Germinal center (tissue), 1 donor: ENCODE measurements at regions not wholly inside any gene's neighbourhood (a gene's known extent, or its start where the extent isn't known, plus 50 kb on each side); places are given as distances from the start of the nearest gene placed in this dataset.

Source experiments
- DNase-seq: peaks from one replicate; pipeline ENCODE4 v3.0.0; 2012; ENCODE audit warnings: mixed read lengths, low spot score

- no peak for DNase-seq
Observed at GRCh38 chr4:13933191-13933590, 305.7 kb upstream of the BOD1L1 start.

DNA sequence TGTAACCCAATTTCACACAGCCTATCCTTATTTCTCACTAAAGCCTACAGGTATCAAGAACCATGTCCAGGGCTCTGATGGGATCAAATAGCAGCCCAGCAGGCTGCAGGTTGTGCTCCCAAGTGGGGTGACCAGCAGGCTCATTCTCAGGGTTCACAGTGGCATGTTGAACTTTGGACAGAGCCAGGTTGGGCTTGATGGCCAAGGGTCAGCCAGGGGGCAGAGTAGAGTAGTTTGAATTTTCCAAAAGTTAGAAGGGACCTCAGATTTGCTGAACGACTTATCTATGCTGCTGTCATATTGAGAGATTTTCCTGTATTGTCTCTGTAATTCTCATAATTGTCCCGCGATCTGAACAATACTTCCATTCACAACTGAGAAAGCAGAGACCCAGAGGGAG lies 310.8 kb upstream of the BOD1L1 start:
- DNase-seq = no peak

GRCh38 chr4:13940921-13941320 lies 313.4 kb upstream of the BOD1L1 start:
- no peak for DNase-seq

GRCh38 chr4:13942977-13943376 lies 315.5 kb upstream of the BOD1L1 start:
- no peak for DNase-seq

DNA sequence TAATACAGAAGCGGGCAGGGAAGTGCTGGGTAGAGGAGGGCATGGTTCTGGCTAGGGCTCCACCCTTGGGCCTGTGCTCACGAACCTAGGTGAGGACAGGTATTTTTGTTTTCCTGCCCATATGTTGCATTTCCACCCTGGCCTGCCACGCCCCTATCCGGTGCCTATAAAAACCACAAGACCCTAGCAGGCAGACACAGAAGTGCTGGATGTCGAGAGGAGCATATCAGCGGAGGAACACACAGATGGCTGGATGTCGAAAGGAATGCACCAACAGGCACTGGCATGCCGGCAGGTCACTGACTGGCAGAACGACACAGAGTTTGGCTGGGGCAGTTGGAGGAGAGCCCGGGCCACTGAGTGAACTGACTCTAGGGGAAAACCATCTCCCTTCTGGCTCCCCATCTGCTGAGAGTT lies 316.6 kb upstream of the BOD1L1 start:
- no peak for DNase-seq

DNA sequence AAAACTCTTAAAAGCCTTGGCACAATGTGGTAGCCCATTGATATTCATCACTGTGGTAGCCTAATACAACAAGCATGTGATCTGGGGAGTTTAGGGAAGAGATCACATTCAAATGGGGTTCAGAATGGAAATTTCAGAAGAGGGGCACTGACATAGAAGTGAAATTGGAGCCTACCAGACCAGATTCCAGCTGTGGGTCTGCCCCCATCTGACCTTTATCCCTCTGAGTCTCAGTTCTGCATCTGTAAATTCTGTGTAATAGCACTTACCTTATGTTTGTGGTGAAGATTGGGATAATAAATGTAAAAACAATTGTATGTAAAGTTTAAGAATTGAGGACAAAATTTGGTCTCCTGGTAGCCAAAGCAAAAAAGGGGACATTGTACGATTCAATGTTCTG lies 320.4 kb upstream of the BOD1L1 start:
- no peak for DNase-seq

DNA sequence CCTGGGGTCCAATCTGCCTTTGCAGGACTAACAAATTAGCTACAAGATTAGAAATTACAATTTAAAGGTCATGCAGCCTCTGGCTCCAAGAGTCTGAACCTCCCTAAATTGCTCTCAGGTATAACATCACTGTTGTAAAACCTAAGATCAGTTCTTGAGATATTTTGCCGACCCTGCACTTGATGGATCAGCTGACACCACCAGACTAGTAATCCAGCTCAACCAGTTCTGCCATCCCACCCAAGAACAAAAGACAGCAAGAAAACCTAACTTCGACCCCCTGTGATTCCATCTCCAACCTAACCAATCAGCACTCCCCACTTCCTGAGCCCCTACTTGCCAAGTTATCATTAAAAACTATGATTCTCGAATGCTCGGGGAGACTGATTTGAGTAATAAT lies 323.0 kb upstream of the BOD1L1 start:
- DNase-seq = no peak

DNA sequence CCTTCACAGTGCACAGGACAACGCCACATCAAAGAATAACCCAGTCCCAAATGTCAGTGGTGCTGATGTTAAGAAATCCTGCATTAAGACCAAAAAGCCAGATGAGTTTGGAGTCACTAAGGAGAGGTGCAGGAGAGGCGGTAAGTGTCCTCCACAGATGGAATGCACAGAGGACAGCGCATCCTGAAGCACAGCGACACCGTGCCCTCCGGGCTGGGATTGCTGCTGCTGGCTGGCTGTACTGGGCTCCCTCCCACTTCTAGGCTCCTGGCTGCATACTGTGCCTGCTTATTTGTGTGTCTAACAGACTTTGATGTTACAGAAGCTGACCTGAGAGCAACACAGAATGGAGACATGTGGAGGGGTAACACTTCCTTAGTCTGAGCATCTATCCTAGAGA lies 325.6 kb upstream of the BOD1L1 start:
- DNase-seq = no peak

GRCh38 chr4:13955551-13955950 lies 328.0 kb upstream of the BOD1L1 start:
- DNase-seq = no peak

DNA sequence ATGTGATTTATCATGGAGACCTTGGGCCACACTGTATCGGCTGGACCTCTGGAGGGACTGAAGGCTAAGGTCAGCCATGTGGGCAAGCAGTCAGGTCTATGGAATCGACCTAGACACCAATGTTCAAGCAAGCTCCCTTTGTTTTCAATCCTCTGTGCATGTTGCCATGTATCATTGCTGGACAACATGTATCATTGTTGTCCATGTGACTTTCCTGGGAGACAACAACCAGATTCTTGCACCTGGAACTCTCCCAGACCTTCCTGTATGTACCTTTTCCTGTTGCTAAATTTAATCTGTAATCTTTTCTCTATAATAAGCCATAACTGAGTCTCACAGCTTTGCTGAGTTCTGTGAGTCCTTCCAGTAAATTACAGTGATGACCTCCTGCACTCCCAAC lies 329.4 kb upstream of the BOD1L1 start:
- no peak for DNase-seq

DNA sequence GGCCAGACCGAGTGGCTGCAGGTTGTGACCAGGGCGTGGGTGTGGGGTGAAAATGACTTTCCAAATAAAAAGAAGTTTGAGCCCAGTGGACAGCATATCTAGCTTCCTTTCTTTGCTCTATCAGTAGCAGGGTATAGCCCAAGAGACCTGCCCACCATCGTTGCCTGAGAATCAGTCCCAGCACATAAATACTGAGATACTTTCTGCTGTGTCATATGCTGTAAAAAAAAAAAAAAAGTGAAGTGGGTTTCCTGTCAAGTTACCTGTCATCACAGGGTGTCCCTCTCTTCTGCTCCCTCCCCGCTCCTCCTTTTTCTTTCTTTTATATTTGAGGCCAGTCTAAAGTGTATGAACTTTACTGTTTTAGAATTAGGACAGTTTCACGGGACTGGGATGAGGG lies 330.3 kb upstream of the BOD1L1 start:
- DNase-seq = no peak

DNA sequence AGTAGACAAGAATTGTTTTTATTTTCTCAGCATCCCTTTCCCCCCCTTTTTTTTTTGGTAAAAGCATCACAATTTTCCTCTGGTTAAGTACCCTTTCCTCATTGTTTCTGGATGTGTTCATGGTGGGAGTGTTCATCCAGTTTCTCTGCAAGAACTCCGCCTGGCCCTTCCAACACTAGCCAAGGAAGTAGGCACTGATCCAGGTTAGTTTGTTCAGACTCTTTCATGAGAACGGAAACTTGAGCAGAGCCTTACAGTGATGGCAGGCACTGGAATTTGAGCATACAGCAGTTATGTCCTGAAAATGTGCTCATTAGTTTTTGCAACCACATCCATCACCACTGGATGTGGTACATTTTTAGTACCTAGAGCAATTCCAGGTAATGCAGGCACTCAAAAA lies 336.1 kb upstream of the BOD1L1 start:
- DNase-seq = no peak

DNA sequence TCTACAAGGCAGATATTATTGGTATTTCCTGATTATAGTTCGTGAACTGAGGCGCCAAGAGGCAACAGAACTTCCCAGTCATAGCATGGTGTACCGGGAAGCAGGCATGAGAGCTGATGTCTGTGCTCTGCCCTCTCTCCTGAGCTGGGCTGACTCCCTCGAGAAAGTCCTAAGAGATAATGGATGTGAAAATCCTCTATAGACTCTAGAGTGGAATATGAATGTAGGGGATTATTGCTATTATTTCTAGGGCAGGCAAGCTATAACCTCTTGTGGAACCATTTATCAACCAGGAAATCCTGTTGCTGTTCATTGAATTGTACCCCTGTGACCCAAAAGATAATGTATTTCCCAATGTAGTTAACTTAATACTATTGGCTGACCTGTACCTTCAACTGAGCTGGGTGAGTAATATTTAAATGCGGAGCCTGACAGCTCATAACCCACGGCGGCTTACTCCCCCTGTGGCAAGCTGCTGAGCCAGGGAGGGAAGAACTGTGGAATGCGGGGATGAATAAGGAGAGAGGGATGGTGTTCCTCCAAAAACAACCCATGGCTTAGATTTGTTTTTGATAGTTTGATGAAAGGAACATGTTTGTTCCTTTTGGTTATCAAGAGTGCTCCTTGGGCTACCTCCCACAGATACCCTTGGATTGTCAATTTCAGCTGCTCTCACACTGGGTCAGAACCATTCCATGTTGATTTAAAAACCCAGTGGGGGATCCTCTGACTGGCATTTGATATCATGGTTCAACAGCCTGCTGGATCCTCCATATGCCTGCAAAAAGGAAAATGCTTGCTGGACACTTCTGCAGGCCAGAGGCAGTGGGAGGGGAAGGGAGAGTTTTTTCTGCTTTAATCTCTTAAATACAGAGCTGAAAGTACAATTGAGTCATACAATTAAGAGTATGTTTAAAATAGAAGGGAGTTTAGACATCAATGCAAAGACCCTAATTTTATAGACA lies 339.0 kb upstream of the BOD1L1 start:
- no peak for DNase-seq

GRCh38 chr4:13968723-13969122 lies 341.2 kb upstream of the BOD1L1 start:
- no peak for DNase-seq

DNA sequence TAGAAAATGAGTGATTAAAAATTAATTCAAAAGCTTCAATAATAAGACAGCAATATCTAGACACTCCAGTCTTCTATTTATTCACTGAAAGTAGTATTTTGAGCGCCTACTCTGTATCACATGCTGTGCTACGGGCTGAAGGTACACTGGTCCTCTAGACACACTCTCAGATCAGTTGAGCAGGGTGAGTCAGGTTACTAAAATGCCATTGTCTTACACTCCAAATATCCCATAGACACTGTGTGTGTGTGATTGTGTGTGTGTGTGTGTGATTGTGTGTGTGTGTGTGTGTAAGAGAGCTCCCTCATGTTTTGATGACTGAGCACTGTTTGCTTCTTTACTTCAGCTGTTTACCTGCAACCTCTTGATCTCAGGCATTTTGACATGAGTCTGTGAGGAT lies 342.8 kb upstream of the BOD1L1 start:
- DNase-seq = no peak

GRCh38 chr4:13977746-13978145 lies 350.2 kb upstream of the BOD1L1 start:
- no peak for DNase-seq

DNA sequence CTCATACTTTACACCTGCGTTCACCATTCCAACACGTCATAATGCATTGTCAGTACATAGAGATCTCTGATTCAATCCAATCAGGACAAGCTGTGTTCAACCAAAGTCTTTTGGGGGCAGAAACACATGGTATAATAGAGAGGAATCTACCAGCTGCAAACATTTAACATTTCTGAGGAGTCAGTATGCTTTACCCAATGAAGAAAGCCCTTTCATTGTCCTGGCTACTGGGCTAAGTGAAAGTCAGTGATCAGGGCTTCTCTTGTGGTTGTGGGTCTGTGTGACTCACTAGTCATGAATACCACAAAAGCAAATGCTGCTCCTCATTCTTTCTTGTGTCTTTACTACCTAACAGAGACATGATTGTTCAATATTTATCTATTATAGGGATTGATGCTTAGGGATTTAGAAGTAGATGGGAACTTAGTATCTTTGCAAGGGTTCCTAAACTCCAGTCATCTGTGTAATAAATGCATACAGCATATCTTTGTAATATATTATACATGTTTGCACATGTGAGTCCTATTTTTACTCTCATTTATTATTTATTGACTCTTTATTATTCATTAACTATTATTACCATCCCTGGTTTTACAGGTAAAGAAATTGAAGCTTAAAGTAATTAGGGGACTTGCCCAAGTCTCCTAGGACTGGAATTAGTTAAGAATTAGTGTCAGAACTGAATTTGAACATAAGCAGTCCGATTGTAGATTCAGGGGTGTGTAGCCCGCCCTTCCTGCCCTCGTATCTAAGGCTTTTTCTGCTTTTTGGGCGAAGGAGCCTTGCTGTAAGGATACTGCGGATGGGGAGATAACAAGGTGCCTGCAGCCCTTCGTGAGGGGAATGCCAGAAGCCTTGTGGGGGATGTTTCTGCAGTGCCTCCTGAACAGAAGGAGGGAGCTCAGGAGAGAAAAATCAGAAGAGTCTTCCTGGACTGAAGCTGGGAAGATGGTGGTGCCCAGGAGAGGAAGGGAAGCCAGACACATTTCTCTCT lies 353.1 kb upstream of the BOD1L1 start:
- no peak for DNase-seq

DNA sequence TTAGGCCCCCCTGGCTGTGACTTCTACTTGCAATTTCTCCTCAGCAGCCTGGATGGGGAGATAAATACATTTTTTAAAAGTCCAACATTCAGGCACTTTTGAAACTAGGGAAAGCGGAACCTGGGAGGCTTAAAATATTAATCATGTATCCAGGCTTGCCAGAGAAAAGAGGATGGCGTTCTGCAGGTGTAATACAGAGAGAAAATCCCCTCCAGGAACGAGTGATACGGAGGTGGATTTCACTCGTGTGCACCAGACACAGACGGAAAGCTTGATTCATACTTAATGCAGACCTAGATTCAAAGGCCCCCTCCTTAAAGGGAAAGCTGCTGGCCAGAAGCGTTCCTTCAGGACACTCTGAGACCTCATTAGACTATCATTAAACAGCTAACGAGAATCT lies 354.0 kb upstream of the BOD1L1 start:
- DNase-seq = no peak

DNA sequence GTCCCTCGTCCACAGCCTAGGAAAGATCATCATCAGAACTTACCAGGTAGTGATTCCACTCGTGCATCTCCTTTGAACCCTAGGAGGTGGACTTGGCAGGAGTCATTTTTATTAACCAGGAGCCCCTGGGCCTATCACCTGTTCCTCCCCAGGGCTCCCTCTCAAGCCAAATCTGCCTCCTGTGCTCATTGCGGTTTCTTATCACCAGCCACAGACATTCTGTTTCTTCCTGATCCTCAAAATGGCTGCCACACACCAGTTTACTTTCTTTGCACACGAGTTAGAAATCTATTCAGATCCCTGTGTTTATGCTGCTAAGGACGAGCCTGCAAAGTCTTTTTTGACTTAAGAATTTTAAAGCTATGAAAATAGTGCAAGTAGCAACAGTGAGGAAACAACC lies 354.5 kb upstream of the BOD1L1 start:
- no peak for DNase-seq

- DNase-seq = no peak
Observed at GRCh38 chr4:13983189-13983790, 355.8 kb upstream of the BOD1L1 start.

- no peak for DNase-seq
Observed at GRCh38 chr4:13984991-13985800, 357.7 kb upstream of the BOD1L1 start.

DNA sequence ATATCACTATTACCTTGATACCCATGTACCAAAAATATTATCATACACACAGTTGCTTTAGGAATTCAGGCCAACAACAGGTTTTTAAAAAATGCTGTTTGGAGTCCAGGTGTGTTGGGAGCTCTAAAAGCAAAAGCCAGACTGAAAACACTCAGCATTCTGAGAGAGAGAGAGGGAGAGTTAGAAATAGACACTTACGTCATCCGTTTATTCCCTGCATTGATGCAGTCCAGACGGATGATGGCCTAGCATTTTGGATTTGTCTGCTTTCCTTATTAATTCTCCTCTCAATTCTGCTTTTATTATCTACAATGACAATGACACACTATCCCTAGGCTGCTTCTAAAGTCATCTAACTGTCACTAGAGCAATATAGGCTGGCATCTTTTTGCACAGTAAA lies 358.3 kb upstream of the BOD1L1 start:
- DNase-seq = no peak
